ENCODE measurements at regions not wholly inside any gene's neighbourhood (a gene's known extent, or its start where the extent isn't known, plus 50 kb on each side); places are given as distances from the start of the nearest gene placed in this dataset.
A peak's percentile ranks its signal among the peaks of the same experiment; 100 is the strongest.
"Not testable (repeated sequence)": the region's sequence is repeated elsewhere in the genome, so short reads cannot be mapped to it uniquely, and the experiment has no call there.

- H3K27me3 ChIP-seq: no peaks in the 10 kb centered on the region
- intact Hi-C loops (cut with DNase I; ENCODE audit: low total_unique reads): no loop called here
- H3K9me3 ChIP-seq: no peaks in the 10 kb centered on the region
- no peak overlapping the region for H3K27ac ChIP-seq
- H3K36me3 ChIP-seq: no peaks in the 10 kb centered on the region
- H3K4me3 ChIP-seq: no peak overlapping the region
- no peak for DNase-seq
- H3K4me1 ChIP-seq: no peaks in the 10 kb centered on the region
- TF ChIP-seq, protein P1, sequence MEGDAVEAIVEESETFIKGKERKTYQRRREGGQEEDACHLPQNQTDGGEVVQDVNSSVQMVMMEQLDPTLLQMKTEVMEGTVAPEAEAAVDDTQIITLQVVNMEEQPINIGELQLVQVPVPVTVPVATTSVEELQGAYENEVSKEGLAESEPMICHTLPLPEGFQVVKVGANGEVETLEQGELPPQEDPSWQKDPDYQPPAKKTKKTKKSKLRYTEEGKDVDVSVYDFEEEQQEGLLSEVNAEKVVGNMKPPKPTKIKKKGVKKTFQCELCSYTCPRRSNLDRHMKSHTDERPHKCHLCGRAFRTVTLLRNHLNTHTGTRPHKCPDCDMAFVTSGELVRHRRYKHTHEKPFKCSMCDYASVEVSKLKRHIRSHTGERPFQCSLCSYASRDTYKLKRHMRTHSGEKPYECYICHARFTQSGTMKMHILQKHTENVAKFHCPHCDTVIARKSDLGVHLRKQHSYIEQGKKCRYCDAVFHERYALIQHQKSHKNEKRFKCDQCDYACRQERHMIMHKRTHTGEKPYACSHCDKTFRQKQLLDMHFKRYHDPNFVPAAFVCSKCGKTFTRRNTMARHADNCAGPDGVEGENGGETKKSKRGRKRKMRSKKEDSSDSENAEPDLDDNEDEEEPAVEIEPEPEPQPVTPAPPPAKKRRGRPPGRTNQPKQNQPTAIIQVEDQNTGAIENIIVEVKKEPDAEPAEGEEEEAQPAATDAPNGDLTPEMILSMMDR (IDR thresholded peaks at IDR 0.05): no peak
These were observed 477.8 kb downstream of the SPATA31A7 start for GRCh38 chr9:61667559-61668121.

DNA sequence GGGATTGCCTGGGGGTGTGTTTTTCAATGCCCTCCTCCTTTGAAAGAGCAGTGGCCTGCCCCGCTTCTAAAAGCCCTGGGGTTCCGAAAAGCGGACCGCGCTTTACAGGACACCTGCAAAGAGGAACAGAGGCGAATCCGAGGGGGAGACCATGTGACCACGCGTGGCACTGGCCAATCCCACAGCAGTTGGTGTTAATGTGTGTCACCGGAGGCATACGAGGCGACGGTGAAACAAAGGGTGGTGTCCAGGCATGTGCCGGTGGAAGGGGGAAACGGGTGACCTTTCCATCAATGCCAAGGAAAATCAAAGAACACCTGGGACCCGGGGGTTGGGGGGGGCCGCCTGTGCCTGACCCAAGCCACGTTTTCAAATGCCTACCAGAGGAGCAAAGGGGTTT is 478.4 kb downstream of the SPATA31A7 start:
- H3K27ac ChIP-seq; H3K36me3 ChIP-seq; H3K27me3 ChIP-seq; H3K9me3 ChIP-seq; intact Hi-C loops (cut with DNase I; ENCODE audit: low total_unique reads); H3K4me1 ChIP-seq; DNase-seq; H3K4me3 ChIP-seq: not testable (repeated sequence)

- no peaks in the 10 kb centered on the region for H3K27me3 ChIP-seq
- no peaks in the 10 kb centered on the region for H3K9me3 ChIP-seq
- no peaks in the 10 kb centered on the region for H3K36me3 ChIP-seq
- no peaks in the 10 kb centered on the region for H3K4me1 ChIP-seq
- TF ChIP-seq, protein P1 (IDR thresholded peaks at IDR 0.05): no peak
- no peak overlapping the region for H3K27ac ChIP-seq
- no peak overlapping the region for H3K4me3 ChIP-seq
- intact Hi-C loops (cut with DNase I; ENCODE audit: low total_unique reads): no loop called here
- DNase-seq: no peak
These were observed 479.0 kb downstream of the SPATA31A7 start for GRCh38 chr9:61668846-61669245.

- Histone ChIP-seq H3K4me1 (no peaks in the 10 kb centered on the region), H3K36me3 (no peaks in the 10 kb centered on the region), H3K27ac (no peak overlapping the region), H3K9me3 (no peaks in the 10 kb centered on the region), H3K27me3 (no peaks in the 10 kb centered on the region), H3K4me3 (no peak overlapping the region)
- intact Hi-C loops (cut with DNase I; ENCODE audit: low total_unique reads): no loop called here
- DNase-seq: peak in 1 of 2 donors; percentile 21
- TF ChIP-seq, protein P1 (IDR thresholded peaks at IDR 0.05): no peak
These were observed 479.5 kb downstream of the SPATA31A7 start for GRCh38 chr9:61669352-61669751.

DNA sequence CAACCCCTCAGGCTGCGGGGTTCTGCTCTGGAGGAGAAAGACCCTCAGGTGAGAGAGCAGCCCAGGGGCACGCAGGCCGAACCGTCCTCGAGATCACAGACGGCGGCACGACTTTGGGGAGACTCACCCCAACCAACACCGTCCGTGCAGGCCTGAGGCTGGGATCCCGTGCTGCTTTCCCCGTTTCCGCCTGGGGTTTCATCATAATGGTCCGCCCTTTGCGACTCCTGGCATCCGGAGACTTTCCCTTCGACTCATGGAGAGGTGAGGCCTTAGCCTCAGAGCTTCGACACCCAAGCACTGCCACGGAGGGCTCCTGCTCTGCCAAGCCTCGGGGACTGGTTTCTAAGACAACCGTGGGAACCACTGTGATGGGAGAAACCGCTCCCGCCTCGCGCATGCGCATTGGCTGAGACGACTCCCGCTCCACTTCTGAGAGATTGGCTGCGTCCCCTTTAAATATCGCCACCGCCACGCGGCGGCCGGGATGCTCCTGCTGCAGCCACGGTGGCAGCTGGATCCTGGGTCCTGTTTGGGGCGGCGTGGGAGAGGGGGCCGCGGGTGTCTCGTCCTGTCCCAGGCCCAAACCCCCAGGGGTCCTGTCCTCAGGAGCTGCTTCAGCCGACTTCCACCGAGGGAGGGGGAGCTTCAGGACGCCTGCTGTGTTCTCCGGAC is 480.1 kb downstream of the SPATA31A7 start:
- H3K4me1 ChIP-seq; intact Hi-C loops (cut with DNase I; ENCODE audit: low total_unique reads); H3K27me3 ChIP-seq; H3K27ac ChIP-seq; H3K4me3 ChIP-seq; H3K36me3 ChIP-seq; H3K9me3 ChIP-seq: not testable (repeated sequence)
- peak in 1 of 2 donors; percentile 42 for DNase-seq

DNA sequence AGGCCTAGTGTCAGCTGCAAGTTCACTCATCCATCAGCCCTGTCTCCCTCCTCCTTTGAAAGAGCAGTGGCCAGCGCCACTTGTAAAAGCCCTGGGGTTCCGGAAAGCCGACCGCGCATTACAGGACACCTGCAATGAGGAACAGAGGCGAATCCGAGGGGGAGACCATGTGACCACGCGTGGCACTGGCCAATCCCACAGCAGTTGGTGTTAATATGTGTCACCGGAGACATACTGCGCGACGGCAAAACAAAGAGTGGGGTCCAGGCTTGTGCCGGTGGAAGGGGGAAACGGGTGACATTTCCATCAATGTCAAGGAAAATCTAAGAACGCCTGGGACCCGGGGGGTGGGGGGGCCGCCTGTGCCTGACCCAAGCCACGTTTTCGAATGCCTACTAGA is 480.8 kb downstream of the SPATA31A7 start:
- H3K4me3 ChIP-seq: no peak overlapping the region
- intact Hi-C loops (cut with DNase I; ENCODE audit: low total_unique reads): no loop called here
- H3K27ac ChIP-seq: no peak overlapping the region
- TF ChIP-seq, protein P1 (IDR thresholded peaks at IDR 0.05): no peak
- H3K4me1 ChIP-seq: no peaks in the 10 kb centered on the region
- no peaks in the 10 kb centered on the region for H3K9me3 ChIP-seq
- no peaks in the 10 kb centered on the region for H3K36me3 ChIP-seq
- no peak for DNase-seq
- H3K27me3 ChIP-seq: no peaks in the 10 kb centered on the region

All from tibial artery (tissue), 4 donors.